ENCODE measurements at regions not wholly inside any gene's neighbourhood (a gene's known extent, or its start where the extent isn't known, plus 50 kb on each side); places are given as distances from the start of the nearest gene placed in this dataset.

GRCh38 chr3:180855364-180855763, 57.1 kb upstream of the FXR1 start:
- TF ChIP-seq EZH2phosphoT487 (IDR thresholded peaks at IDR 0.05; ENCODE audit: insufficient read depth, low read depth) (no peak), EZH2 (IDR thresholded peaks at IDR 0.05; ENCODE audit: insufficient read depth, poor library complexity, severe bottlenecking) (no peak)
